ENCODE measurements at regions not wholly inside any gene's neighbourhood (a gene's known extent, or its start where the extent isn't known, plus 50 kb on each side); places are given as distances from the start of the nearest gene placed in this dataset.

DNA sequence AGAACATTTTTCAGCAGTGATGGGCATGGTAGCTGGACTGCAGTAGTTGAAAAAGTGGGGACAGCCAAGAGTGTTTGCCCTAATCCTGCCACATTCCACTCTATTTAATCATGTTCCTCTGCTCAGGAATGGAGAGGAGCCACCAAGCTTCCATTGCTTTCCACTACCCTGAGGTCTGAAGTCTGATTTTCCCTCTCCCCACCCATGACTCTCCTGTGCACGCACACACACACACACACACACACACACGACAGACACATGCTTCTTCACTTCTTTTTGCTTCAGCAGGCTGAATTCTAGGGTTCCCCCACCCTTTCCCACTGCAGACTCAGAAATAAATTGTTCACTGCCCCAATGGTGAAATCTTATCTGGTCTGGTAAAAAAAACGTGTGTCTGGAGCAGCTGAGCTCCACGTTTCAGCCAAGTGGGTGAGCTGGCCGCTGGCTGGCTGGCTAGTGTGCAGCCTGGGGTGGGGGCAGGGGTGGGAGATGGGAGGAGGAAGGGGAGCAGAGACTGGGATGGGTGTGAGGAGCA, 142.7 kb upstream of the NALF2 start:
- POLR2A ChIA-PET (ENCODE audit: low non-redundant PET) = no interaction called here
- peak; percentile 4 for DNase-seq (ENCODE audit: low spot score)
- CTCF ChIA-PET = interaction anchor here (0.6 kb wide), 1 partner anchor 14 kb away, joined by 4 read pairs; no protein-coding TSS in a partner anchor
- peak overlapping the region; percentile 22; the same call in 1 of the 2 replicates for H3K27ac ChIP-seq
- TF ChIP-seq, protein P1, sequence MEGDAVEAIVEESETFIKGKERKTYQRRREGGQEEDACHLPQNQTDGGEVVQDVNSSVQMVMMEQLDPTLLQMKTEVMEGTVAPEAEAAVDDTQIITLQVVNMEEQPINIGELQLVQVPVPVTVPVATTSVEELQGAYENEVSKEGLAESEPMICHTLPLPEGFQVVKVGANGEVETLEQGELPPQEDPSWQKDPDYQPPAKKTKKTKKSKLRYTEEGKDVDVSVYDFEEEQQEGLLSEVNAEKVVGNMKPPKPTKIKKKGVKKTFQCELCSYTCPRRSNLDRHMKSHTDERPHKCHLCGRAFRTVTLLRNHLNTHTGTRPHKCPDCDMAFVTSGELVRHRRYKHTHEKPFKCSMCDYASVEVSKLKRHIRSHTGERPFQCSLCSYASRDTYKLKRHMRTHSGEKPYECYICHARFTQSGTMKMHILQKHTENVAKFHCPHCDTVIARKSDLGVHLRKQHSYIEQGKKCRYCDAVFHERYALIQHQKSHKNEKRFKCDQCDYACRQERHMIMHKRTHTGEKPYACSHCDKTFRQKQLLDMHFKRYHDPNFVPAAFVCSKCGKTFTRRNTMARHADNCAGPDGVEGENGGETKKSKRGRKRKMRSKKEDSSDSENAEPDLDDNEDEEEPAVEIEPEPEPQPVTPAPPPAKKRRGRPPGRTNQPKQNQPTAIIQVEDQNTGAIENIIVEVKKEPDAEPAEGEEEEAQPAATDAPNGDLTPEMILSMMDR (conservative IDR thresholded peaks at IDR 0.05; ENCODE audit: low read depth) = no peak

DNA sequence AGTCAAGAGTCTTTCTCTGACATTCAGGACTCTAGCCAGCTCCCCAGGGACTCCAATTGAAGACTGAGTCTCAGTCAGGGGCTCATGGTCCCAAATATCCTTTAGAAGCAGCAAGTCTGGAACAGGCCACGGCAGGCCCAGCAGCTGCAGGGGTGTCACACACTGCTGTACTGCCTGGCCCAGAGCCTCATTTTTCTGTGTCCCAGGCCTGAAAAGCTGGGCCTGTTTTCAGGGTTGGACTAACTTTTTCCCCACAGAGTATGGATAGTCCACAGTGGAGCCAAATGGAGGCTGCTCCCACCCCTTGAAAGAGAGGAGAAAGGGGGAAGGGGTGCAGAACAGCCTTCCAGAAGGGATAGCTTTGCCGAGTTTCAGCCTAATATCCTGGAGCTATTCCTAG, 146.8 kb upstream of the NALF2 start:
- CTCF ChIA-PET = no interaction called here
- H3K27ac ChIP-seq = no peak overlapping the region
- TF ChIP-seq, protein P1 (conservative IDR thresholded peaks at IDR 0.05; ENCODE audit: low read depth) = no peak
- DNase-seq (ENCODE audit: low spot score) = no peak
- POLR2A ChIA-PET (ENCODE audit: low non-redundant PET) = no interaction called here

DNA sequence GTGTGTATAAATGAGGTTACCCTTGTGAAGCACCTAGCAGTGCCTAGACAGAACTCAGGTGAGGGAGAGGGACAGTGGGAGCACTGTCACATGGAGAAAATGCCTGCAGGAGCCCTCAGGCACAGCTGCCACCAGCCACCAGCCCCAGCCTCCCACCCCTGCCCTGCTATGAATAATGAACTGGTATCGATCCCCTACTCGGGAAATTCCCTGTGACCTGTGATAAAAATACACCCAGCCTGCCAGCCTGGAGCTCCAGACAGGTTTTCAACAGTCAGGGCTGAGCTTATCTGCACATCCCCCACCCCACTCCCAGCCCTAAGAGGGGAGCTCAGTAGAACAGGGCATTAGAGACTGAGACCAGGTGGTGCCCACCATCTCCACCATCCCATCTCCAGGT, 159.6 kb upstream of the PJA1 start:
- TF ChIP-seq, protein P1 (conservative IDR thresholded peaks at IDR 0.05; ENCODE audit: low read depth) = no peak
- no peak for DNase-seq (ENCODE audit: low spot score)
- ChIA-PET POLR2A (ENCODE audit: low non-redundant PET) (no interaction called here), CTCF (no interaction called here)
- no peak overlapping the region for H3K27ac ChIP-seq

DNA sequence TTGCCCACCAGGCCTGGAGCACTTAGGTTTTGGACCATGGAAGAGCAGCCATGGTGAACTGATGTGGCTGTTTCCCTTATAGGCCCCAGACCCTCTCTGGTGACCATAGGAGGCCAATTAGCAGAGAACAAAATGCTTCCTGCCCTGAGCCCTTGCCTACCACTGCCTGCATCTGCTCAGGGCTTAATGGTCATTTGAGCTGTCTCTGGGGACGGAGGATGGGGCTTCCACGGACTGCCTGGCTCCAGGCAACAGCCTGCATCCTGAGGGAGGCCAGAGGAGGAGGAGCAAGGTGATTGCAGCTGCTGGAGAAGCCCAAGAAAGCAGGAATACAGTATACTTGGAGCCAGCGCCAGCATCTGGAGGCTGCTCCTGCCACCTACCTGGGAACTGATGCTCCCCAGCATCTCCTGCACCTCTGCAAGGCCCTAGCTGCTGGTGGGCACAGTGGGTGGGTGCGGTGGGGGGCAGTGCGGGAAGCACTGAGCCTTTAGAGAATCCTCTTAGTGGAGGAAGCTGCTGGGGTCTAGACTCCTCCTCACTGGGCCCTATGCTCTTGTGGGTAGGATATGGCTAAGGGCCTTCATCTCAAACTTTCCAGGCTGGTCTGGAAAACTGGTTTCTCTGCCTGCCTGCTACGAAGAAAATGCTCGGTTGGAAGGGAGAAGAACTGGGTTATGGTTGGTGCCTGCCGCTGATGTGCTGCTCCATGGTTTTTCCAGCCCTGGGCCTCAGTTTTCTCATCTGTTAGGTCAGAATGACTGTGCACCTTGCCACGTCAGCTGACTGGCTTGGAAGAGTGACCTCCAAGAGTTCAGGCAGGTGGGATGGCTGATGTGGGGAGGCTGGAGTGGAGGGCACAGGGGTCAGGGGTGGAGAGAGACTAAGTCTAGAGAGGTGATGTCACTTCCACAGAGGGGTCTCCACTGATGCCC, 158.8 kb upstream of the PJA1 start:
- no peak for DNase-seq (ENCODE audit: low spot score)
- ChIA-PET CTCF (no interaction called here), POLR2A (ENCODE audit: low non-redundant PET) (no interaction called here)
- TF ChIP-seq, protein P1 (conservative IDR thresholded peaks at IDR 0.05; ENCODE audit: low read depth) = no peak
- H3K27ac ChIP-seq = no peak overlapping the region

DNA sequence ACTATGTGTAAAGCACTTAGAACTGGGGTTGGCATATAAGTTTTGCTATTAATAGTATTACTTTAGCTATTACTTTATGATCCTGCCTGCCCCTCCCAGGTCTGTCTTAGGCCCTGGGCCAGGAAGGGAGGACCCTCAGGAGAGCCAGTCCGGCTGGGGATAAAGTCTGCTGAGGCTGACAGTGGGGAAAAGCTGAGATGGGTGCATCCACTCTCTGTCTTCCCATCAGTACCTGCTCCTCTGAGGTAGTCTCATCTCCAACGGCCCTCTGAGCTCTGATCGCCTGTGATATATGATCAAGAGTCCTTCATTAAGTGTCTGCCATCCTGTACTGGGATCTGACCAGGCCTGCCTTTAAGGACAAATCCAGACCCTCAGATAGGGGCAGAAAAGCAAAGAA, 156.5 kb upstream of the PJA1 start:
- POLR2A ChIA-PET (ENCODE audit: low non-redundant PET) = no interaction called here
- no peak overlapping the region for H3K27ac ChIP-seq
- CTCF ChIA-PET = interaction anchor here (0.5 kb wide), 1 partner anchor 171 kb away, joined by 3 read pairs; no protein-coding TSS in a partner anchor
- DNase-seq (ENCODE audit: low spot score) = no peak
- TF ChIP-seq, protein P1 (conservative IDR thresholded peaks at IDR 0.05; ENCODE audit: low read depth) = no peak

DNA sequence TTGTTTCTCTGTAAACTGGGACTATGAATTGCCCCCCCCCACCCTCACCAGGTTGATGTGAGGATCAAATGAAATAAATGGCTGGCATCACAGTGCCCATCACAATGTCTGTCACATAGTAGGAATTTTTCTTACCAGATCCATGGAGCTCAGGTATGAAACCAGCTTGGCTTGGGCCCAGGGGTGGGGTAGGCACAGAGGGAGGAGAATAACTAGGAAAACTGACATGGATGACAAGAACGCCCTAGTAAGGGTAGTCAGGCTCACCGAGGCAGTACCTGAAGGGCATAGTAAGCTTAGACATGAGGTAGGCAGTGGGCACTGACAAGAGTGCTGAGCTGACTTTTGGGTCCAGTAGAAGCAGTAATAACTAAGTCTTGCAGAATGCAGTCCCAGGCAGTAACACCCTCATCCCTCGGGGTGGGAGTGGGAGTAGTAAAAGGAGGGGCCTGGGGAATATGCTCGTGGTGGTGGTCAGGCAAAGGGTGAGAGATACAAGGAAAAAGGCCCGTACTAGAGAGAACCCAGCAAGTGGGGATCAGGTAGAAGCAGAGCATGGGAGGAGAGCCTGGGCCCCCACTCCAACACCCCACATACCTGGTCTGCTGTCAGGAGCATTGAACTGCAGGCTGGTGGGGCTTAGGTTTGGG, 155.9 kb upstream of the PJA1 start:
- DNase-seq (ENCODE audit: low spot score) = no peak
- TF ChIP-seq, protein P1 (conservative IDR thresholded peaks at IDR 0.05; ENCODE audit: low read depth) = no peak
- ChIA-PET POLR2A (ENCODE audit: low non-redundant PET) (no interaction called here), CTCF (no interaction called here)
- H3K27ac ChIP-seq = no peak overlapping the region
